ENCODE measurements at regions not wholly inside any gene's neighbourhood (a gene's known extent, or its start where the extent isn't known, plus 50 kb on each side); places are given as distances from the start of the nearest gene placed in this dataset.

DNA sequence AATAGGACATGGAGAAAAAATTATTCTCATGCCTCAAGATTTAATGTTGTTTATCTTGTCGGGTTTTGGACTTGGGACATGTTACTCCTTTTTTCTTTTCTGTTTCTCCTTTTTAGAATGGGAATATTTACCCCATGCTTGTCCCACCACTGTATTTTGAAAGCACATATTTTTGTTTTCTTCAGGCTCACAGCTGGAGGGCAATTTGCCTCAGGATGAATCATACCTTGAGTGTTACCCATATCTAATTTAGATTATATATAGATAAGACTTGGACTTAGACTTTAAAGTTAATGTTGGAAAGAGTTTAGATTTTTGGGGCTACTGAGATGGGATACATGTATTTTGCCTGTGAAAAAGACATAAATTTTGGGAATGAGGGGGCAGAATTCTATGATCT lies 541.6 kb upstream of the MAN1A1 start:
- POLR2A ChIA-PET, result no interaction called here
- Histone ChIP-seq H3K27me3 (ENCODE audit: control insufficient read depth, insufficient read depth, low read length) (no peaks in the 10 kb centered on the region), H3K36me3 (ENCODE audit: control insufficient read depth, insufficient read depth, low read length) (no peaks in the 10 kb centered on the region), H3K4me3 (ENCODE audit: low read depth, low read length) (no peak overlapping the region)
- DNase-seq (ENCODE audit: low read depth), result no peak
- TF ChIP-seq, protein P1, sequence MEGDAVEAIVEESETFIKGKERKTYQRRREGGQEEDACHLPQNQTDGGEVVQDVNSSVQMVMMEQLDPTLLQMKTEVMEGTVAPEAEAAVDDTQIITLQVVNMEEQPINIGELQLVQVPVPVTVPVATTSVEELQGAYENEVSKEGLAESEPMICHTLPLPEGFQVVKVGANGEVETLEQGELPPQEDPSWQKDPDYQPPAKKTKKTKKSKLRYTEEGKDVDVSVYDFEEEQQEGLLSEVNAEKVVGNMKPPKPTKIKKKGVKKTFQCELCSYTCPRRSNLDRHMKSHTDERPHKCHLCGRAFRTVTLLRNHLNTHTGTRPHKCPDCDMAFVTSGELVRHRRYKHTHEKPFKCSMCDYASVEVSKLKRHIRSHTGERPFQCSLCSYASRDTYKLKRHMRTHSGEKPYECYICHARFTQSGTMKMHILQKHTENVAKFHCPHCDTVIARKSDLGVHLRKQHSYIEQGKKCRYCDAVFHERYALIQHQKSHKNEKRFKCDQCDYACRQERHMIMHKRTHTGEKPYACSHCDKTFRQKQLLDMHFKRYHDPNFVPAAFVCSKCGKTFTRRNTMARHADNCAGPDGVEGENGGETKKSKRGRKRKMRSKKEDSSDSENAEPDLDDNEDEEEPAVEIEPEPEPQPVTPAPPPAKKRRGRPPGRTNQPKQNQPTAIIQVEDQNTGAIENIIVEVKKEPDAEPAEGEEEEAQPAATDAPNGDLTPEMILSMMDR (IDR thresholded peaks at IDR 0.05; ENCODE audit: insufficient read depth, low read depth, low read length), result no peak
- CTCF ChIA-PET, result no interaction called here

DNA sequence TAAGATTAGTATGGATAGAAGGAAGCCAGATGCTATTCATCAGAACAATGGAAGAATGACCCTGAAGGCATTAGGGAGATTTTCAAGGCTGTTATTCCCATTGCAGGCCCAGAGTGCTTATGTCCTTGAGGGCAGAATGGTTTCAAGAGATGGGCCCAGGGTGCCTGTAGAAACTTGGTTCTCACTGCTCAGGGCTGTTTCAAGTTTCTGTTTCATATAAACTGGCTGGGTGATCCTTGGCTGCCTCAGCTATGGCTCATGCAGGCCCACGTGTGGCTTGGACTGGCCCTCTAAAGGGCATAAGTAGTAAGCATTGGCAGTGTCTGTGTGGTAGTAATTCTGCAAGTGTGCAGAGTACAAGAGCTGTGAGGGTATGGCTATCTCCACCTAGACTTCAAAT lies 540.9 kb upstream of the MAN1A1 start:
- no peak for DNase-seq (ENCODE audit: low read depth)
- no peaks in the 10 kb centered on the region for H3K36me3 ChIP-seq (ENCODE audit: control insufficient read depth, insufficient read depth, low read length)
- no peak overlapping the region for H3K4me3 ChIP-seq (ENCODE audit: low read depth, low read length)
- TF ChIP-seq, protein P1 (IDR thresholded peaks at IDR 0.05; ENCODE audit: insufficient read depth, low read depth, low read length), result no peak
- CTCF ChIA-PET, result no interaction called here
- POLR2A ChIA-PET, result no interaction called here
- H3K27me3 ChIP-seq (ENCODE audit: control insufficient read depth, insufficient read depth, low read length), result no peaks in the 10 kb centered on the region

DNA sequence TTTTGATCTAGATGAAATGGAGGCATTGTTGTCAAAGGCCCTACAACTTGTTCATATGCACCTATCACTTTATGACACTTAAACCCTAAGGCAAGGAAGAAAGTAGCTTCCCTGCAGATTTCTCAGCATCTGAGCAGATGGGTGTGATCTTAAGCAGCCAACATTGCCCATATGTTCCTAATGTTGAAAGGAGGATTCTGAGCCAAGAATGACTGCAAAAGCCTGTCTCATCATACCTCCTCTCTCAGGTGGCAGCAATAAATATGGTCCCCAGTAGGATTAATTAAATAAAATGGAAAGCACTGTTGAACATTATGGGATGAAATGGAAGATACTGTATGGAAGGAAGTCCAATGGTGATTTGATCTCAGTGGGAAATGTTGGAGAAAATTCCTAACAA lies 538.1 kb upstream of the MAN1A1 start:
- H3K27me3 ChIP-seq (ENCODE audit: control insufficient read depth, insufficient read depth, low read length), result no peaks in the 10 kb centered on the region
- DNase-seq (ENCODE audit: low read depth), result no peak
- TF ChIP-seq, protein P1 (IDR thresholded peaks at IDR 0.05; ENCODE audit: insufficient read depth, low read depth, low read length), result no peak
- ChIA-PET POLR2A (no interaction called here), CTCF (no interaction called here)
- H3K36me3 ChIP-seq (ENCODE audit: control insufficient read depth, insufficient read depth, low read length), result no peaks in the 10 kb centered on the region
- no peak overlapping the region for H3K4me3 ChIP-seq (ENCODE audit: low read depth, low read length)

GRCh38 chr6:119881416-119881815 lies 531.9 kb upstream of the MAN1A1 start:
- H3K36me3 ChIP-seq (ENCODE audit: control insufficient read depth, insufficient read depth, low read length), result no peaks in the 10 kb centered on the region
- ChIA-PET POLR2A (no interaction called here), CTCF (no interaction called here)
- TF ChIP-seq, protein P1 (IDR thresholded peaks at IDR 0.05; ENCODE audit: insufficient read depth, low read depth, low read length), result no peak
- H3K27me3 ChIP-seq (ENCODE audit: control insufficient read depth, insufficient read depth, low read length), result no peaks in the 10 kb centered on the region
- H3K4me3 ChIP-seq (ENCODE audit: low read depth, low read length), result no peak overlapping the region
- no peak for DNase-seq (ENCODE audit: low read depth)

GRCh38 chr6:119880840-119881239 lies 531.3 kb upstream of the MAN1A1 start:
- ChIA-PET CTCF (no interaction called here), POLR2A (no interaction called here)
- DNase-seq (ENCODE audit: low read depth), result no peak
- TF ChIP-seq, protein P1 (IDR thresholded peaks at IDR 0.05; ENCODE audit: insufficient read depth, low read depth, low read length), result no peak
- H3K27me3 ChIP-seq (ENCODE audit: control insufficient read depth, insufficient read depth, low read length), result no peaks in the 10 kb centered on the region
- no peak overlapping the region for H3K4me3 ChIP-seq (ENCODE audit: low read depth, low read length)
- H3K36me3 ChIP-seq (ENCODE audit: control insufficient read depth, insufficient read depth, low read length), result no peaks in the 10 kb centered on the region
